Amniotic epithelial cell (primary cell): ENCODE measurements at regions not wholly inside any gene's neighbourhood (a gene's known extent, or its start where the extent isn't known, plus 50 kb on each side); places are given as distances from the start of the nearest gene placed in this dataset.
A peak's percentile ranks its signal among the peaks of the same experiment; 100 is the strongest.

Source experiments
- DNase-seq: peaks from one replicate; pipeline ENCODE4 v3.0.0-alpha.2; 2010; ENCODE audit warnings: low read depth

- no peak for DNase-seq
Observed at GRCh38 chr11:69365558-69365957, 71.6 kb downstream of the MYEOV start.

GRCh38 chr11:69366591-69366990 lies 72.6 kb downstream of the MYEOV start:
- DNase-seq: no peak

GRCh38 chr11:69367211-69367964 lies 73.4 kb downstream of the MYEOV start:
- no peak for DNase-seq

DNA sequence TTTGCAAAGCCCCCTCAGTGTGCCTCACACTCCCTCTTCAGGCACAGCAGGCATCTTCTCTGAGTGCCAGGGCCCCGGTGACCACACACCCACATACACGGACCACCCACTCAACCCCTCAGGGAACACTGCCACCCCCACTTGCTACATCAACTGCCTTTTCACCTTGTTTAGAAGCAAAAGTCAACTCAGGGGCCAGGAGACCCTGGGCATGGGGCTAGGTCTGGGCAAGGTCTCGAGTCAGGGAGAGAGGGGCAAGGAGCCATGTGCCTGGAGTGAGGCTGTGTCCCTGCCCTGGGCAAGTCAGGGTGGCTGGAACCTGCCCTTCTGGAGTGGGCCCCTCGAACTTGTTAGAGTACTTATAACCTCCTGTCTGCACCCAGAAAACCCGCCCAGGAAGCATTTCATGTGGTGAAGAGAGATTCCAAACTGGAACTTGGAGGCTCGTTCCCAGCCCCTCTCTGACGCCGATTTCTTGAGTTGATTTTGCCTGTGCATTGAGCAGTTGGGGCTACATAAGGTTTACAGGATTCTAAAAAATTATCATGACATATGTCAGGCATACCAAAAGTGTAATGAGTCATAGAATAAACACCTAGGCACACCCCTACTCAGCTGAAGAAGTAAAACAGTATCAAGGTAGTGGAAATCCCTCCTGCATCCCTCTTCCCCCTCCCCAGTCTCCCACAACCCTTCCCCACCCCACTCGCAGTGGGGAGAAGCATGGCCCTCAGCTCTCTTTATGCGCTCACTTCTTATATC lies 74.3 kb downstream of the MYEOV start:
- DNase-seq: no peak

- peak; percentile 22 for DNase-seq
Observed at GRCh38 chr11:69369210-69369825, 75.4 kb downstream of the MYEOV start.

DNA sequence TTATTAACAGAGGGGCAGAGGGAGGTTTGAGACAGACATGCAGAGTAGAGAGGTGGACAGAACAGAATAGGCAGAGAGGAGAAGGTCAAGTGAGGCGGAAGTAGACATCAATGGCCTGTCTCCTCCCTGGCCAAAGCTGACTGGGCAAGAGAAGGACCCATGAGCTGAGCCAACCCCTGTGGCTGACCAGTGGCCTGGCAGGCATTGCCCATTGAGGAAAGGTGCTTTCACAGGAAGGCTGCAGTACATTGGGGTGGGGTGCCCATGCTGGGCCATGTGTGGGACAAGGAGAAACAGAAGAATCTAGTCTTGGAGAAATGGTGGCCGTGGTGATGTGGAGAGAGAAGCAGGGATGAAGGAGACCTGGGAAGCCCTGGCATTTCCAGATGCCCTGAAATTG lies 76.0 kb downstream of the MYEOV start:
- no peak for DNase-seq

- no peak for DNase-seq
Observed at GRCh38 chr11:69370984-69371709, 77.2 kb downstream of the MYEOV start.

DNA sequence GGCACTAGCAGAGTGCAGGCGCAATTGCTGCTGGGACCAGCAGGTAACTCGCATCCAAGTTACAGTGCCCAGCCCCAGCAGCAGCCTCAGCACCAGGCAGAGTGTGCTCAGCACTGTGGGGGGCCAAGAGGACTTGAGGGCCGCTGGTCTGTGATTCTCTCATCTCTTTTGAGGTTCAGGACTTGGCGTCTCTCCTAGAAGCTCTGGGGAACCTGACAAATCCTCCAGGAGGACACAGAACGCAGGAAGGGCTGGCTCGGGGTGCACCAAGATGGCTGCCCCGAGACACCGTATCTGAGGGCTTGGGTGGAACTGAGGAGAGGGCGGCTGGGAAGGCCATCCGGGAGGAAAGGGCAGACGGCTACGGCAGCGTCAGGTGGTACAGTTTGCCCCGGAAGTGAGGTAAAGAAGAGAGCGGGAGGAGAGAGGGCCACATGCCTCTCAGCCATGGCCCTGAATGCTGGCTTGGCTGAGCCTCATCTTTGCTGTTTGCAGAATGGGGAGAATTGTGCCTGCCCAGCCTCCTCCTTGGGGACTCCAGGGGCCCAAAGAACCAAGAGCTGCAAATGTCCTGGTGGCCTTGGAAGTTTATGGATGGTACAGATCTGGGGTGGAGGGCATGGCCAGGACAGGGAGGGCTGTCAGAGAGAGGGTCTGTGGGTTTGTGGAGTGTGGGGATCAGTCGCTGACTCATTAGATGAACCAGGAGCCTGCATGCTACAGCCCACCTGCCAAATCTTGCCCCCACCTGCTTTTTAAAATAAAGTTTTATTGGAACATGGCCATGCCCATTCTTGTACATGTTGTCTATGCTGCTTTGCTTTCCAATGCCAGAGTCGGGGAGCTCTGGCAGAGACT lies 78.0 kb downstream of the MYEOV start:
- no peak for DNase-seq

DNA sequence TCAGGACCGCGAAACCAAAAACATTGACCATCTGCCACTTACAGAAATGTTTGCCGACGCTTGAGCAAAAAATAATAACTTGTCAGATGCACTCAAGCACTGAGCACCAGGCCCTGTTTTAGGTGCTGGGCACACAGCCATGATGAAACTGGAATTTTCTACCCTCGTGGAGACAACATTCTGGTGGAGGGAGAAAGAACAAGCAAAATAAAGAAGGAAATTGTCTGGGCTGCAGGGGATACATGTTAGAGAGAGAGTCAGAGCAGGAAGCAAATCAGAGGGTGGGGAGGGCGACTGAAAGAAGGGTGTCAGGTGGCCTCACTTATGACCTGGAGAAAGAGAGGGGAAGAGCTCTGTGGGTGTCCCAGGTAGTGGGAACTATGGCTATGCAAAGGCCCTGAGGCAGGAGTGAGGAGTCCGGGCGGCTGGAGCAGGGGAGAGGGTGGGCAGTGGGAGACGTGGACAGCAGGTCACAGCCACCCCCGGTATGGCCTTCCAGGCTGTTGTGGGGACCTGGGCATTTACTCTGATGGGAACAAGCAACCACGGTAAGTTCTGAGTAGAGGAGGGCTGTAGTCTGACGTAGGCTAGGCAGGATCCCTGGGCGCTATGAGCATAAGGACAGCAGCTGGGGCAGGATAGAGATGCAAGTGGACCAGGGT lies 78.8 kb downstream of the MYEOV start:
- no peak for DNase-seq

DNA sequence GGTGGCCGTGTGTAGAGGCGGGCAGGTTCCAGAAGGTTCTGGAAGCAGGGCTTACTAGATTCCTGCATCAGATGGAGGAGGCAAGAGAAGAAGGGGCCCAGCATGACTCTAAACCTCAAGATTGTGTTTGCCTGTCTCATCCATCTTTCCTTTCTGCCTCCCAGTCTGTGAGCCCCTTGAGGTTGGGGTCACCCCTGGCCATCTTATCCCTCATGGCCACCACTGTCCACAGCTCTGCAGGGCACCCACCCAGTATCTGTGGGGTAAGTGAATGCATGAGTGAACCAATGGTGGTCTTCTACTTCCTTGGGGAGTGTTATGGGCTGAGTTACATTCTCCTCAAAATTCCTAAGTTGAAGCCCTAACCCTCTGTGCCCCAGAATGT lies 79.3 kb downstream of the MYEOV start:
- no peak for DNase-seq

DNA sequence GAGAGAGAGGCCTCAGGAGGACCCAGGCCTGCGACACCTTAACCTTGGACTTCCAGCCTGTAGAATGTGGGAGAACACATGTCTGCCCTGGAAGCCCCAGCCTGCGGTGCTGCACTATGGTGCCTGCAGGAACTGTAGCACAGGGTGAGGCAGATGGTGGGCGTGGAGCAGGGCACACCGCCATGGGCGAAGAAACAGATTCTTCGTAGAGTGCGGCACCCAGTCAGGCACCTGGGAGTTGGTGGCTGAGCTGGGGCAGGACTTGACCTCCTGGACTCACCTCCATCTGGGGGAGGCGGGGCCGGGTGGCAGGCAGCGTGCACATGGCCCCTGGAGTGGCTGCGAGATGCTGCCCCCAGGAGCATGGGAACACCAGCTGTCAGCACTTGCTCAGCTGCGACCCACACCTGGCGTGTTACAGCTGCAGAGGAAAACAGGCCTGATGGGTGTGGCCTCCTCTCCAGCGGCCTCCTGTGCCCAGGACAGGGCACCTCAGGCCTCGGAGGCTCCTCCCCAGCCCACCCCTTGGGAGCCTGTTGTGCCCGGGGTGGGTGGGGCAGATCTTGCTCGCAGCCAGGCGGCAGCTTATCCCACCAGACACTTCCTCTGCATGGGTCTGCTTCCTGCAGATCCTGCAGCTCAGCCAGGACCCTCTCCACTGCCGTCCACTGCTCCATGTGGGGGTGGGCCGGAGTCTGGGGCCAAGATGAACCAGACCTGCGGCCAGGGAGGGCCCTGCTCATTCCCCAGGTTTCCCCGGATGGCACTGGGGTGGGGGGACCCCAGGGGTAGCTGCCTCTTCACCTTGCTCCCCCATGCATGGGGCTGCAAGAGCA lies 80.4 kb downstream of the MYEOV start:
- no peak for DNase-seq

DNA sequence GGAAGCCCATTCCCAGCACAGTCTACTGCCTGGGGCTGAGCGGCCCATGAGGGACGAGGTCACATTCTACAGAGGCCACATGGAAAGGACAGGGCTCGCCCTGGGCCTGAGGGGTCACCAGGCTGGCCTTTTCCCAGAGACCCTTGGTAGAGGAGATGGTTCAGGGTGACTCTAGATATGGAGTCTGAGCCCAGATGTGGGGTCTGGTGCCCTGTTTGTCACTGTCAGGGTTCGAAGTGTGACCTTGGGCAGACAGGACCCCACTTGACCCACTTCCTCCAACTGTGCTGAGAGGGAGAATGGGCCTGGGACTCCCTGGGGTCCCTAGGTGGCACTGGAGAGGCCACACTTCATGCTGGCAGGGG lies 81.0 kb downstream of the MYEOV start:
- no peak for DNase-seq

DNA sequence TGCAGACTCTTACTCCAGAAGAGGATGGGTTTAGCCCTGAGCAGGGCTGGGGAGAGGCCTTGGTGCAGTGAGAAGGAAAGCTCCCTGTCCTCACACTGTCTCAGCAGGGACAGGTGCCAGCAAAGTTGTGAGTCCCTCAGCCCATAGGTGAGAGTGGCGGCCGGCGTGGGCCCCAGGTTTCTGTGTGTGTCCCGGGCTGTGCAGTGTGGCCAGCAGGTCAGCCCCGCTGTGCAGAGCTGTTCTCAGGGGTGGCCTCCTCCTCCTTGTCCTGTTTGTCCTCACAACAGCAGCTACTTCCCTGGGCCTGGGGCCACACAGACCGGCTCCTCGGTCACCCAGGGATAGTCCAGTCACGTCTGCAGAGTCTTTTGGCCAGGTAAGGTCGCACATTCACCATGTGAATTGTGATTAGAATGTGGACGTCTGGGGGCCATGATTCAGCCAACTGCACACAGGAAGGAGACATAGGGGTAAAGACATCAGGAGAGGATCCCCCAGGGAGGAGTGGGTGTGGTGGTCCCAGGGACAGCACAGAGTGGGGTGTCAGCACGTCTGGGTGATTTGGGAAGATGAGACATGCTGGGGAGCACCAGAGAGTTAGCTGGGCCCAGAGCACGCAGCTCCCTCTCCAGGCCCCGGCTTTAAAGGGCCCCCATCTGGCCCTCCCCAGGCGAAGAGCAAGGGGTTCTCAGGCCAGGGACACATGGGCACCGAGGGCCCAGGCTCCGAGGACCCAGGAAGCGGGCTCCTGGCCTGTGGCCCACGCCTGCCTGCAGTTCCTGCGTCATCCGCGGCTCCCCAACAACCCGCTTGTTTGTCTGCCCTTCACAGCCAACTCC lies 81.6 kb downstream of the MYEOV start:
- DNase-seq: no peak

GRCh38 chr11:69376155-69377028 lies 82.4 kb downstream of the MYEOV start:
- no peak for DNase-seq

DNA sequence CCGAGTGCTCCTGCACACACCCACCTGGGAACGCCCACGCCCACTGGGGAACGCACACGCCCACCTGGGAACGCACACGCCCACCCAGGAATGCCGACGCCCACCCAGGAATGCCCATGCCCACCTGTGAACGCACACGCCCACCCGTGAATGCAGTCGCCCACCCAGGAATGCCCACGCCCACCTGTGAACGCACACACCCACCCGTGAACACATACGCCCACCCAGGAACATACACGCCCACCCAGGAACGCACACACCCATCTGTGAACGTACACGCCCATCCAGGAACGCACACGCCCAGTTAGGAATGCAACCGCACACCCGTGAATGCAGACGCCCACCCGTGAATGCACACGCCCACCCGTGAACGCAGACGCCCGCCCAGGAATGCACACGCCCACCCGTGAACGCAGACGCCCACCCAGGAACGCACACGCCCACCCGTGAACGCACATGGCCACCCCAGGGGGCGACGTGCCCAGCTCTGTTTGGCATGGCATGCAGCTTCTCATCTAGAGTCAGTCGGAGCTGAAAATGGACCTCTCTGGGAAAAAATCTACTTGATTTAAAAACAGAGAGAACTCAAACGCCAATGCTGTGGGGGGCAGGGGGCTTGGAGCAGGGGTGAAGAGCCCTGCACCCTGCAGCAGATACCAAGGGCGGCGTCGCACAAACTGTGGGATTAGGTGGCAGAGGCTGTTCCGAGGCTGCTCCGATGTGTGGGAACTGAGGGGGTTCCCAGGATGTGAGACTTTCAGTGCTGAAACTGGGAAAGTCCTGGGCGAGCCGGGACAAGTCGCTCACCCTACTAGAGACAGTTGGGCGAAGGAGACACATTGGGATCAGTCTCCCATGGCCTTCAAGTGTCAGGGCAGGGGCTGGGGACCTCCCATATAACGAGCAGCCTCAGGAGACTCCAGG lies 83.3 kb downstream of the MYEOV start:
- no peak for DNase-seq

DNA sequence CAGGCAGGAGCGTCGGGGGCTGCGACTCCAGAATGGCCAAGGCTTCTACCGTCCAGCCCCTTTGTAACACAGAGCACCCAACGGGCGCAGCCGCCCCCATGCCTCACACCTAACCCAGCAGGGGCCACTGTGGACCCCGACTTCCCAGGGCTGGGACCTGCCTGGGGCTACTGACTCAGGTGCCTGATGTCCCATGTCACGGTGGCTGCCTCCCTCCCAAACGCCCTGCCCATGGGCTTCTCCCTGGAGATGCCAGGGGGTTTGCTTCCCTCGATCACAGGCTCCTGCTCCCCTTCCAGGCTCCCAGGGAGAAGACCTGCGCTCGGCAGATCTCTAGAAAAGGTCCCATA lies 84.0 kb downstream of the MYEOV start:
- DNase-seq: no peak
